HepG2 (cell line): ENCODE measurements at regions not wholly inside any gene's neighbourhood (a gene's known extent, or its start where the extent isn't known, plus 50 kb on each side); places are given as distances from the start of the nearest gene placed in this dataset.

Source experiments
- ATAC-seq: fragments of 200-7000 bp; cut with Tn5 transposase; 3 replicates; pipeline ENCODE4 v1.9.1; 2020; ENCODE audit warnings: mild to moderate bottlenecking, moderate library complexity
- BruUV-seq: library from RNA; stranded (reverse); fragments of 400-500 nt; replicated peaks from 2 replicates; lab custom pipeline; 2021; lab: Mats Ljungman, UMichigan
- CTCF ChIA-PET: fragments of 300-600 bp; formaldehyde crosslinking; extraction: SDS; loops from one replicate; lab custom pipeline; 2021; ENCODE audit warnings: low total read pairs, inconsistent platforms, low intra/inter-chr PET ratio; lab: Yijun Ruan, JAX
- POLR2A ChIA-PET: fragments of 350-600 bp; sonication (Branson Sonifier 250); formaldehyde crosslinking; loops from one replicate; lab custom pipeline; 2020; ENCODE audit warnings: antibody characterized with exemption, inconsistent platforms; lab: Yijun Ruan, JAX
- DNase-seq: peaks from one replicate; pipeline ENCODE4 v3.0.0-alpha.2; 2015; ENCODE audit warnings: low spot score
- FAIRE-seq: peaks from 3 replicates; lab custom pipeline; 2011; peaks lifted over from hg19 to GRCh38; lab: Jason Lieb, UNC
- H2AFZ ChIP-seq: one replicate; pipeline ENCODE4 v1.6.1; 2011; ENCODE audit warnings: low read length, inconsistent platforms
- H3K27ac ChIP-seq: fragments of 300-600 bp; 3 replicates; pipeline ENCODE4 v1.8.0; 2011; ENCODE audit warnings: mixed run types, mild to moderate bottlenecking, mixed read lengths, low read length, inconsistent platforms; ENCODE audit not compliant: insufficient read depth; ENCODE audit errors: extremely low read length
- H3K27me3 ChIP-seq, 2 experiments: fragments of 200-600 bp in 1 of 2; 2 replicates in 1 of 2; 3 replicates in 1 of 2; pipeline versions ENCODE4 v1.6.0 to v1.8.0; 2011; ENCODE audit warnings: low read length in 2 of 2, mild to moderate bottlenecking in 2 of 2, moderate library complexity in 2 of 2, inconsistent platforms in 1 of 2; ENCODE audit not compliant: insufficient read depth in 2 of 2, control insufficient read depth in 1 of 2
- H3K36me3 ChIP-seq, 2 experiments: fragments of 200-600 bp in 1 of 2; replicated peaks in 1 of 2; 2 replicates in 1 of 2; 3 replicates in 1 of 2; pipeline versions ENCODE4 v1.5.1 to v1.8.0; 2011; ENCODE audit warnings: low read length in 2 of 2, inconsistent platforms in 1 of 2; ENCODE audit not compliant: insufficient read depth in 2 of 2, control insufficient read depth in 1 of 2
- H3K4me1 ChIP-seq: 2 replicates; pipeline ENCODE4 v1.5.1; 2012; ENCODE audit warnings: low read length, inconsistent platforms; ENCODE audit not compliant: insufficient read depth
- H3K4me2 ChIP-seq: 2 replicates; pipeline ENCODE4 v1.6.0; 2011; ENCODE audit warnings: low read depth, low read length, inconsistent platforms
- H3K4me3 ChIP-seq, 3 experiments: fragments of 200-600 bp in 1 of 3; sonication (generic), shearing (Covaris generic) in 1 of 3; replicated peaks in 1 of 3; 2 replicates each; pipeline ENCODE4 v1.5.1; 2011 to 2016; ENCODE audit warnings: low read length in 3 of 3, inconsistent platforms in 2 of 3, low read depth in 2 of 3, mild to moderate bottlenecking in 2 of 3, control low read depth in 1 of 3, mixed read lengths in 1 of 3; ENCODE audit not compliant: insufficient read depth in 1 of 3
- H3K79me2 ChIP-seq: one replicate; pipeline ENCODE4 v1.6.1; 2011; ENCODE audit warnings: low read length, inconsistent platforms; ENCODE audit not compliant: insufficient read depth
- H3K9ac ChIP-seq: 2 replicates; pipeline ENCODE4 v1.6.0; 2011; ENCODE audit warnings: mild to moderate bottlenecking, low read depth, low read length, inconsistent platforms; ENCODE audit not compliant: insufficient read depth
- H3K9me3 ChIP-seq: 2 replicates; pipeline ENCODE4 v1.5.1; 2012; ENCODE audit warnings: mild to moderate bottlenecking, low read length
- H4K20me1 ChIP-seq: 2 replicates; pipeline ENCODE4 v1.6.0; 2011; ENCODE audit warnings: inconsistent platforms, mild to moderate bottlenecking, low read length, moderate library complexity; ENCODE audit not compliant: insufficient read depth
- CTCF ChIP-seq: sonication (generic); formaldehyde crosslinking; IDR thresholded peaks from 2 replicates; pipeline ENCODE4 v1.5.0; 2020; ENCODE audit warnings: mild to moderate bottlenecking, missing genetic modification reagents, moderate library complexity
- ETS1 ChIP-seq: sonication (generic); formaldehyde crosslinking; IDR thresholded peaks from 2 replicates; pipeline ENCODE4 v1.4.0; 2020; ENCODE audit warnings: missing genetic modification reagents
- FOXA3 ChIP-seq: IDR thresholded peaks from 2 replicates; pipeline ENCODE4 v1.6.1; 2016; ENCODE audit warnings: missing genetic modification reagents, missing compliant biosample characterization
- HOXA3 ChIP-seq: sonication (generic); formaldehyde crosslinking; IDR thresholded peaks from 2 replicates; pipeline ENCODE4 v1.5.0; 2020; ENCODE audit warnings: missing genetic modification reagents
- JUND ChIP-seq: sonication (generic); formaldehyde crosslinking; IDR thresholded peaks from 2 replicates; pipeline ENCODE4 v1.8.0; 2022; ENCODE audit warnings: mild to moderate bottlenecking, missing genetic modification reagents
- KLF16 ChIP-seq, 2 experiments: sonication (generic) in 1 of 2; formaldehyde crosslinking in 1 of 2; IDR thresholded peaks; 2 replicates each; pipeline versions ENCODE4 v1.6.1 to v1.8.0; 2016 to 2023; ENCODE audit warnings: missing genetic modification reagents in 2 of 2, missing compliant biosample characterization in 1 of 2
- NR1H2 ChIP-seq: sonication (generic); formaldehyde crosslinking; IDR thresholded peaks from 2 replicates; pipeline ENCODE4 v1.8.1; 2022; ENCODE audit warnings: low read depth, missing genetic modification reagents, borderline replicate concordance
- STAG1 ChIP-seq: sonication (generic); formaldehyde crosslinking; IDR thresholded peaks from 2 replicates; pipeline ENCODE4 v1.4.0; 2020; ENCODE audit warnings: missing genetic modification reagents
- ZNF18 ChIP-seq: sonication (generic); formaldehyde crosslinking; IDR thresholded peaks from 2 replicates; pipeline ENCODE4 v1.8.0; 2022; ENCODE audit warnings: mild to moderate bottlenecking, missing genetic modification reagents; ENCODE audit not compliant: insufficient replicate concordance
- ZNF510 ChIP-seq: sonication (generic); formaldehyde crosslinking; IDR thresholded peaks from 2 replicates; pipeline ENCODE4 v1.4.0; 2020; ENCODE audit warnings: low read depth, mild to moderate bottlenecking, missing genetic modification reagents
- ZNF558 ChIP-seq: sonication (generic); formaldehyde crosslinking; IDR thresholded peaks from 2 replicates; pipeline ENCODE4 v1.9.0; 2022; ENCODE audit warnings: mild to moderate bottlenecking, missing genetic modification reagents, borderline replicate concordance
- ZNF652 ChIP-seq: IDR thresholded peaks from 2 replicates; pipeline ENCODE4 v1.6.1; 2016; ENCODE audit warnings: low read depth, borderline replicate concordance
- ZNF724P ChIP-seq: sonication (generic); formaldehyde crosslinking; IDR thresholded peaks from 2 replicates; pipeline ENCODE4 v1.8.0; 2022; ENCODE audit warnings: missing genetic modification reagents, borderline replicate concordance
- WGBS: methylation state at CpG from one replicate; pipeline ENCODE4 v1.1.6; 2017; ENCODE audit warnings: low lambda C conversion rate; 5-methylcytosine and 5-hydroxymethylcytosine counted together
- in situ Hi-C: cut with HindIII; loops from 2 replicates; pipeline ENCODE4 v1.10.0; 2017; ENCODE audit warnings: low pct_unique_long_range_greater_than_20kb; ENCODE audit not compliant: extremely low pct_ligation_motif_present
- intact Hi-C: fragments of 100-400 bp; cut with micrococcal nuclease; formaldehyde crosslinking; loops from one replicate; pipeline ENCODE4 v1.10.0; 2022; ENCODE audit not compliant: unreplicated experiment

- no peak for TF ChIP-seq ZNF558
Measured at GRCh38 chr10:2942938-2943337, 124.4 kb upstream of the PFKP start (continued).

- H3K36me3 ChIP-seq = no peaks in the 10 kb centered on the region
- H3K4me2 ChIP-seq = no peak overlapping the region
- WGBS = 4% methylated on average over 3 of the region's 3 CpGs
- no peak overlapping the region for H3K9ac ChIP-seq
- H2AFZ ChIP-seq = no peak overlapping the region
- intact Hi-C loops = loop anchor here (1.0 kb wide), 1 partner anchor 39 kb away; no protein-coding TSS in a partner anchor
- H3K27me3 ChIP-seq = peaks cover 0 to 27% of the 10 kb centered on the region in 2 experiments; a peak in 2 of 5 replicates
- BruUV-seq = no TSS peak
- H4K20me1 ChIP-seq = no peaks in the 10 kb centered on the region
- FAIRE-seq = no peak
- no peak overlapping the region for H3K27ac ChIP-seq
- in situ Hi-C loops = no loop called here
- no peaks in the 10 kb centered on the region for H3K79me2 ChIP-seq
- no peak overlapping the region for H3K4me3 ChIP-seq
- H3K4me1 ChIP-seq = no peaks in the 10 kb centered on the region
- TF ChIP-seq STAG1 (CRISPR knock-in tag) = peak; percentile 54
- TF ChIP-seq ZNF510 (CRISPR knock-in tag) = no peak
- peak; percentile 31 for TF ChIP-seq CTCF (CRISPR knock-in tag)
- TF ChIP-seq, all 625 proteins: peak for 2
- ChIA-PET CTCF (interaction anchor here (1.2 kb wide), 1 partner anchor 105 kb away, joined by 7 read pairs; no protein-coding TSS in a partner anchor), POLR2A (no interaction called here)
- no peak for ATAC-seq
- DNase-seq = peak; percentile 5
- no peaks in the 10 kb centered on the region for H3K9me3 ChIP-seq
Measured at GRCh38 chr10:2938869-2939268, 128.5 kb upstream of the PFKP start.

- H3K9me3 ChIP-seq = peaks cover 5% of the 10 kb centered on the region; the same call in 1 of the 2 replicates
- no TSS peak for BruUV-seq
- POLR2A ChIA-PET = no interaction called here
- peaks cover 0 to 39% of the 10 kb centered on the region in 2 experiments; a peak in 4 of 5 replicates for H3K27me3 ChIP-seq
- no peak overlapping the region for H3K9ac ChIP-seq
- ATAC-seq = no peak
- no peaks in the 10 kb centered on the region for H4K20me1 ChIP-seq
- intact Hi-C loops (no loop called here), in situ Hi-C loops (no loop called here)
- no peaks in the 10 kb centered on the region for H3K4me1 ChIP-seq
- no peak for FAIRE-seq
- H3K36me3 ChIP-seq = no peaks in the 10 kb centered on the region
- 0% methylated on average over 6 of the region's 6 CpGs for WGBS
- no peak overlapping the region for H3K4me2 ChIP-seq
- no peak overlapping the region for H3K4me3 ChIP-seq
- no peak for DNase-seq
- no peaks in the 10 kb centered on the region for H3K79me2 ChIP-seq
- CTCF ChIA-PET = no interaction called here
- H2AFZ ChIP-seq = no peak overlapping the region
- no peak overlapping the region for H3K27ac ChIP-seq
- no peak for TF ChIP-seq ZNF724P (CRISPR knock-in tag)
- TF ChIP-seq NR1H2 = no peak
- TF ChIP-seq KLF16 (CRISPR knock-in tag; IDR thresholded peaks at IDR 0.05) = no peak
- TF ChIP-seq JUND = no peak
- no peak for TF ChIP-seq HOXA3 (CRISPR knock-in tag)
- TF ChIP-seq ZNF18 (CRISPR knock-in tag) = no peak
- TF ChIP-seq ZNF652 = no peak
- TF ChIP-seq ETS1 (CRISPR knock-in tag) = no peak
- TF ChIP-seq FOXA3 (CRISPR knock-in tag) = no peak
Measured at GRCh38 chr10:2936816-2937215, 130.5 kb upstream of the PFKP start.
